Omental fat pad (tissue), 3 donors: ENCODE measurements at regions not wholly inside any gene's neighbourhood (a gene's known extent, or its start where the extent isn't known, plus 50 kb on each side); places are given as distances from the start of the nearest gene placed in this dataset.
"Not testable (repeated sequence)": the region's sequence is repeated elsewhere in the genome, so short reads cannot be mapped to it uniquely, and the experiment has no call there.

Source experiments
- ATAC-seq: fragments of 150-250 bp; one replicate; pipeline ENCODE4 v1.9.1; 2016; ENCODE audit warnings: mild to moderate bottlenecking, moderate library complexity; ENCODE audit not compliant: low FRiP score
- DNase-seq: peaks from one replicate; pipeline ENCODE4 v3.0.0-alpha.2; 2019; ENCODE audit warnings: low spot score
- CTCF ChIP-seq, 3 donors: fragments of 450-650 bp; IDR thresholded peaks; one replicate each; pipeline ENCODE4 v1.5.1; 2016 to 2017; ENCODE audit warnings: antibody characterized with exemption in 3 of 3, mild to moderate bottlenecking in 3 of 3, moderate library complexity in 2 of 3

GRCh38 chr6:135555550-135555949, 58.0 kb upstream of the AHI1 start:
- TF ChIP-seq CTCF (IDR thresholded peaks at IDR 0.05) = no peak
- ATAC-seq (no peak), DNase-seq (no peak)

GRCh38 chr6:135557582-135557981, 60.0 kb upstream of the AHI1 start:
- no peak for TF ChIP-seq CTCF (IDR thresholded peaks at IDR 0.05)
- DNase-seq (no peak), ATAC-seq (no peak)

- ATAC-seq, DNase-seq: not testable (repeated sequence)
Observed at GRCh38 chr6:135565605-135566004, 68.1 kb upstream of the AHI1 start.

- TF ChIP-seq CTCF (IDR thresholded peaks at IDR 0.05) = no peak
- ATAC-seq = no peak
- no peak for DNase-seq
Observed at GRCh38 chr6:135566311-135567068, 69.0 kb upstream of the AHI1 start.

- no peak for ATAC-seq
- TF ChIP-seq CTCF (IDR thresholded peaks at IDR 0.05) = no peak
Observed at GRCh38 chr6:135567375-135568083, 70.0 kb upstream of the AHI1 start.

GRCh38 chr6:135568379-135568778, 70.8 kb upstream of the AHI1 start:
- ATAC-seq (no peak), DNase-seq (no peak)
- no peak for TF ChIP-seq CTCF (IDR thresholded peaks at IDR 0.05)

More at GRCh38 chr6:135567375-135568083, 70.0 kb upstream of the AHI1 start:
- no peak for DNase-seq

- no peak for DNase-seq
- no peak for ATAC-seq
- no peak for TF ChIP-seq CTCF (IDR thresholded peaks at IDR 0.05)
Observed at GRCh38 chr6:135572051-135572450, 74.5 kb upstream of the AHI1 start.
